Ishikawa (cell line): ENCODE measurements at regions not wholly inside any gene's neighbourhood (a gene's known extent, or its start where the extent isn't known, plus 50 kb on each side); places are given as distances from the start of the nearest gene placed in this dataset.

ENCODE experiments used
- CREB1 ChIP-seq: IDR thresholded peaks from 2 replicates; pipeline ENCODE4 v1.6.1; 2012; ENCODE audit warnings: low read depth
- EP300 ChIP-seq: IDR thresholded peaks from 2 replicates; pipeline ENCODE4 v1.6.1; 2012; ENCODE audit warnings: borderline replicate concordance
- NFIC ChIP-seq: IDR thresholded peaks from 2 replicates; pipeline ENCODE4 v1.6.1; 2012
- RAD21 ChIP-seq: IDR thresholded peaks from 2 replicates; pipeline ENCODE4 v1.6.1; 2012; ENCODE audit warnings: low read depth
- TAF1 ChIP-seq: IDR thresholded peaks from 2 replicates; pipeline ENCODE4 v1.6.1; 2012; ENCODE audit warnings: low read depth, mild to moderate bottlenecking
- YY1 ChIP-seq: IDR thresholded peaks from 2 replicates; pipeline ENCODE4 v1.6.1; 2012; ENCODE audit warnings: low read depth
- TF ChIP-seq, protein P1 (sequence below): IDR thresholded peaks from 2 replicates; pipeline ENCODE4 v1.6.1; 2012
- TF ChIP-seq, protein P2 (sequence below): IDR thresholded peaks from 2 replicates; pipeline ENCODE4 v1.6.1; 2012; ENCODE audit warnings: low read depth, mild to moderate bottlenecking

- TF ChIP-seq, protein P1, sequence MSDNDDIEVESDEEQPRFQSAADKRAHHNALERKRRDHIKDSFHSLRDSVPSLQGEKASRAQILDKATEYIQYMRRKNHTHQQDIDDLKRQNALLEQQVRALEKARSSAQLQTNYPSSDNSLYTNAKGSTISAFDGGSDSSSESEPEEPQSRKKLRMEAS, result no peak
- no peak for TF ChIP-seq YY1
- TF ChIP-seq EP300, result no peak
- TF ChIP-seq NFIC, result no peak
- no peak for TF ChIP-seq TAF1
- no peak for TF ChIP-seq CREB1
- TF ChIP-seq, protein P2, sequence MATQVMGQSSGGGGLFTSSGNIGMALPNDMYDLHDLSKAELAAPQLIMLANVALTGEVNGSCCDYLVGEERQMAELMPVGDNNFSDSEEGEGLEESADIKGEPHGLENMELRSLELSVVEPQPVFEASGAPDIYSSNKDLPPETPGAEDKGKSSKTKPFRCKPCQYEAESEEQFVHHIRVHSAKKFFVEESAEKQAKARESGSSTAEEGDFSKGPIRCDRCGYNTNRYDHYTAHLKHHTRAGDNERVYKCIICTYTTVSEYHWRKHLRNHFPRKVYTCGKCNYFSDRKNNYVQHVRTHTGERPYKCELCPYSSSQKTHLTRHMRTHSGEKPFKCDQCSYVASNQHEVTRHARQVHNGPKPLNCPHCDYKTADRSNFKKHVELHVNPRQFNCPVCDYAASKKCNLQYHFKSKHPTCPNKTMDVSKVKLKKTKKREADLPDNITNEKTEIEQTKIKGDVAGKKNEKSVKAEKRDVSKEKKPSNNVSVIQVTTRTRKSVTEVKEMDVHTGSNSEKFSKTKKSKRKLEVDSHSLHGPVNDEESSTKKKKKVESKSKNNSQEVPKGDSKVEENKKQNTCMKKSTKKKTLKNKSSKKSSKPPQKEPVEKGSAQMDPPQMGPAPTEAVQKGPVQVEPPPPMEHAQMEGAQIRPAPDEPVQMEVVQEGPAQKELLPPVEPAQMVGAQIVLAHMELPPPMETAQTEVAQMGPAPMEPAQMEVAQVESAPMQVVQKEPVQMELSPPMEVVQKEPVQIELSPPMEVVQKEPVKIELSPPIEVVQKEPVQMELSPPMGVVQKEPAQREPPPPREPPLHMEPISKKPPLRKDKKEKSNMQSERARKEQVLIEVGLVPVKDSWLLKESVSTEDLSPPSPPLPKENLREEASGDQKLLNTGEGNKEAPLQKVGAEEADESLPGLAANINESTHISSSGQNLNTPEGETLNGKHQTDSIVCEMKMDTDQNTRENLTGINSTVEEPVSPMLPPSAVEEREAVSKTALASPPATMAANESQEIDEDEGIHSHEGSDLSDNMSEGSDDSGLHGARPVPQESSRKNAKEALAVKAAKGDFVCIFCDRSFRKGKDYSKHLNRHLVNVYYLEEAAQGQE, result no peak
- no peak for TF ChIP-seq RAD21
These were observed 734.2 kb upstream of the SALL3 start for GRCh38 chr18:78245451-78245850.
